Retinal pigment epithelial cell (primary cell): ENCODE measurements at regions not wholly inside any gene's neighbourhood (a gene's known extent, or its start where the extent isn't known, plus 50 kb on each side); places are given as distances from the start of the nearest gene placed in this dataset.

Source experiments
- DNase-seq: peaks from one replicate; pipeline ENCODE4 v3.0.0-alpha.2; 2010; ENCODE audit warnings: low read depth
- H3K4me3 ChIP-seq: 2 replicates; pipeline ENCODE4 v1.5.1; 2011; ENCODE audit warnings: mild to moderate bottlenecking, low read length, control low read depth, moderate library complexity
- CTCF ChIP-seq: conservative IDR thresholded peaks from 2 replicates; pipeline ENCODE4 v1.5.1; 2011; ENCODE audit warnings: low read depth, low read length, control low read depth, inconsistent platforms

GRCh38 chr2:240374085-240374907 lies 61.2 kb upstream of the GPC1 start:
- TF ChIP-seq CTCF: no peak
- no peak overlapping the region for H3K4me3 ChIP-seq
- DNase-seq: peak; percentile 76

GRCh38 chr2:240375024-240375645 lies 60.3 kb upstream of the GPC1 start:
- no peak overlapping the region for H3K4me3 ChIP-seq
- no peak for TF ChIP-seq CTCF
- no peak for DNase-seq

- peak; percentile 10 for TF ChIP-seq CTCF
- no peak overlapping the region for H3K4me3 ChIP-seq
- DNase-seq: no peak
These were observed 58.7 kb upstream of the GPC1 start for GRCh38 chr2:240376739-240377138.

- DNase-seq: no peak
- no peak for TF ChIP-seq CTCF
- H3K4me3 ChIP-seq: no peak overlapping the region
These were observed 58.1 kb upstream of the GPC1 start for GRCh38 chr2:240377366-240377765.

GRCh38 chr2:240379089-240379636 lies 56.3 kb upstream of the GPC1 start:
- no peak for TF ChIP-seq CTCF
- DNase-seq: no peak
- H3K4me3 ChIP-seq: no peak overlapping the region

GRCh38 chr2:240383099-240383758 lies 52.2 kb upstream of the GPC1 start:
- no peak for TF ChIP-seq CTCF
- H3K4me3 ChIP-seq: no peak overlapping the region
- DNase-seq: no peak
